ENCODE measurements at regions not wholly inside any gene's neighbourhood (a gene's known extent, or its start where the extent isn't known, plus 50 kb on each side); places are given as distances from the start of the nearest gene placed in this dataset.
A peak's percentile ranks its signal among the peaks of the same experiment; 100 is the strongest.

DNA sequence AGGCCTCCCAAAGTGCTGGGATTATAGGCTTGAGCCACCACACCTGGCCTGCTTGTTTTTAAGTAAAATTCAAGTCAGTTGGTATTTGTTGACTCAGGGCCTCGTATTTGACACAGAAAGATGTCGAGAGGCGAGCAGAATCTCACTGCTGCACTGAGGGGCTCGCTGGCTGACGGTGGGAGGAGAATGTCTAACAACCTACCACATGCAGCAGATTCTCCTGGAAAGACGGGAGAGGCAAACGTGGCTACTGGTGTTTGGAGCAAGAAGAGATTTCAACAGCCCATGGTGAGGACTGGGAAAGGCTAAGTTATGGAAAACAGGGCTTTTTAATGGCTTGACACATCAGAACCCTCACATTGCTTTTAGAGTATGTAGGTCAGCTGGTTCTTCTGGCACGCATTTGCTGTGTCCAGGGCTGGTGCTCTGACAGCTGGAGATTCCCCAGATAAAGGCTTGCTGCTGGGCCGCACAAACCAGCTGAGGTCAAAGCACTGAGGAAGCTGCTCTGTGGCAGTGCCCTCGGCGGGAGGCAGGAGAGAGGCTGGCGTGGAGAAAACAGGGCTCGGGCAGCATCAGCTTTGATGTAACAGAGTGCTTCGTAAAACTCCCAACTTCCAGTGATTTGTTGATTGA lies 84.2 kb upstream of the FRMD1 start:
- Histone ChIP-seq H3K4ac (ENCODE audit: low read depth, low read length) (no peak overlapping the region), H2BK12ac (ENCODE audit: insufficient read length, low read depth, low read length) (no peak overlapping the region), H2BK5ac (ENCODE audit: insufficient read length, low read length) (no peak overlapping the region), H3K23ac (ENCODE audit: insufficient read length, low read depth, low read length) (no peak overlapping the region), H4K20me1 (ENCODE audit: control insufficient read depth, insufficient read depth, insufficient read length) (no peaks in the 10 kb centered on the region), H3K79me1 (ENCODE audit: insufficient read depth, low read depth, low read length, poor library complexity, severe bottlenecking) (no peaks in the 10 kb centered on the region), H2BK20ac (ENCODE audit: low read depth, low read length, poor library complexity, severe bottlenecking) (no peak overlapping the region), H3K56ac (ENCODE audit: insufficient read length, low read depth, low read length) (no peak overlapping the region), H4K8ac (replicated peaks; ENCODE audit: insufficient read length, low read depth, low read length) (no peak overlapping the region), H3K23me2 (ENCODE audit: insufficient read length, low read depth, low read length, poor library complexity, severe bottlenecking) (no peaks in the 10 kb centered on the region), H3K27ac (ENCODE audit: insufficient read length, low read depth, low read length) (no peak overlapping the region), H3K27me3 (ENCODE audit: insufficient read depth, low read length) (no peaks in the 10 kb centered on the region), H3K9me3 (ENCODE audit: control insufficient read depth, low read depth, low read length) (no peaks in the 10 kb centered on the region), H3K4me2 (ENCODE audit: insufficient read depth, insufficient read length, low read length) (no peak overlapping the region), H3T11ph (ENCODE audit: low read length) (no peak overlapping the region), H3K79me2 (ENCODE audit: insufficient read depth, low read length) (no peaks in the 10 kb centered on the region), H3K18ac (ENCODE audit: insufficient read length, low read depth, low read length) (no peak overlapping the region), H4K91ac (ENCODE audit: insufficient read length, low read depth, low read length) (peak overlapping the region; percentile 39), H2BK15ac (ENCODE audit: low read depth, low read length) (no peak overlapping the region), H3K4me1 (ENCODE audit: insufficient read depth, low read length) (no peaks in the 10 kb centered on the region; the same call in 1 of the 2 replicates), H3K9ac (ENCODE audit: extremely low read depth, insufficient read length, low read length) (no peak overlapping the region), H2AK5ac (ENCODE audit: insufficient read length, low read length) (no peak overlapping the region), H4K5ac (ENCODE audit: insufficient read length, low read depth, low read length) (no peak overlapping the region), H3K14ac (ENCODE audit: insufficient read depth, low read length) (no peak overlapping the region), H2BK120ac (ENCODE audit: low read depth, low read length, poor library complexity, severe bottlenecking) (no peak overlapping the region), H2AFZ (ENCODE audit: low read length) (no peak overlapping the region)
- Mint-ChIP-seq H3K9me3 (peaks cover 0 to 6% of the 10 kb centered on the region in 2 experiments; a peak in 3 of 5 replicates), H3K27me3 (ENCODE audit: low read depth) (peaks cover 12% of the 10 kb centered on the region), H3K27ac (peak overlapping the region in 1 of 3 experiments; percentile 78; a peak in 3 of 7 replicates), H3K4me1 (peaks cover 35 to 38% of the 10 kb centered on the region in 2 experiments), H3K4me3 (peak overlapping the region in 1 of 2 experiments; percentile 32; a peak in 1 of 5 replicates), H3K36me3 (ENCODE audit: insufficient read depth in 1 of 3, low read depth in 3 of 3) (peaks cover 0 to 7% (median 0%) of the 10 kb centered on the region in 3 experiments; a peak in 2 of 7 replicates)
- DNase-seq, result peak; percentile 14
- TF ChIP-seq, protein P1, sequence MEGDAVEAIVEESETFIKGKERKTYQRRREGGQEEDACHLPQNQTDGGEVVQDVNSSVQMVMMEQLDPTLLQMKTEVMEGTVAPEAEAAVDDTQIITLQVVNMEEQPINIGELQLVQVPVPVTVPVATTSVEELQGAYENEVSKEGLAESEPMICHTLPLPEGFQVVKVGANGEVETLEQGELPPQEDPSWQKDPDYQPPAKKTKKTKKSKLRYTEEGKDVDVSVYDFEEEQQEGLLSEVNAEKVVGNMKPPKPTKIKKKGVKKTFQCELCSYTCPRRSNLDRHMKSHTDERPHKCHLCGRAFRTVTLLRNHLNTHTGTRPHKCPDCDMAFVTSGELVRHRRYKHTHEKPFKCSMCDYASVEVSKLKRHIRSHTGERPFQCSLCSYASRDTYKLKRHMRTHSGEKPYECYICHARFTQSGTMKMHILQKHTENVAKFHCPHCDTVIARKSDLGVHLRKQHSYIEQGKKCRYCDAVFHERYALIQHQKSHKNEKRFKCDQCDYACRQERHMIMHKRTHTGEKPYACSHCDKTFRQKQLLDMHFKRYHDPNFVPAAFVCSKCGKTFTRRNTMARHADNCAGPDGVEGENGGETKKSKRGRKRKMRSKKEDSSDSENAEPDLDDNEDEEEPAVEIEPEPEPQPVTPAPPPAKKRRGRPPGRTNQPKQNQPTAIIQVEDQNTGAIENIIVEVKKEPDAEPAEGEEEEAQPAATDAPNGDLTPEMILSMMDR (conservative IDR thresholded peaks at IDR 0.05), result no peak
- no CpG with 5 or more reads among the region's 14 CpGs for WGBS (ENCODE audit: extremely low coverage, insufficient read length, low lambda C conversion rate)
